VCaP (cell line): ENCODE measurements at regions not wholly inside any gene's neighbourhood (a gene's known extent, or its start where the extent isn't known, plus 50 kb on each side); places are given as distances from the start of the nearest gene placed in this dataset.
A peak's percentile ranks its signal among the peaks of the same experiment; 100 is the strongest.

Source experiments
- H3K27ac ChIP-seq: fragments of 450-650 bp; 2 replicates; pipeline ENCODE4 v1.5.1; 2017
- TF ChIP-seq, protein P1 (sequence below): fragments of 450-650 bp; conservative IDR thresholded peaks from 2 replicates; pipeline ENCODE4 v1.5.1; 2017; ENCODE audit warnings: mild to moderate bottlenecking, moderate library complexity

DNA sequence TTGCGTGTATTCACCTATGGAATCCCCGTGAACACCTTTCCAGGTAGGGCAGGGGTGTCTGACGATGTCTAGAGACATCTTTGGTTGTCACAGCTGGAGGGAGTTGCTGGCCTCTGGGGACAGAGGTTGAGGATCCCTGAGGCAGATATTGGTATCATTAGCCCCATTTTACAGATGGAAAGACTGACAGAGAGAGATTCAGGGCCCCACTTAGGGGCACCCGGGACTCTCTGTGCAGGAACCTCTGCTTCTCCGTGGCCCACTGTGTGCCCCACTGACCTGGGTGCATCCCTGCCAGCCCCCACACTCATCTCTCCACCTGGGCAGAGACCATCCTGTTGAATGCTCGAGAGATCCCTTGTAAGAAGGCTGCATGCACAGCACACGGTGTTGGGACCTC is 111.2 kb downstream of the EDN3 start:
- TF ChIP-seq, protein P1, sequence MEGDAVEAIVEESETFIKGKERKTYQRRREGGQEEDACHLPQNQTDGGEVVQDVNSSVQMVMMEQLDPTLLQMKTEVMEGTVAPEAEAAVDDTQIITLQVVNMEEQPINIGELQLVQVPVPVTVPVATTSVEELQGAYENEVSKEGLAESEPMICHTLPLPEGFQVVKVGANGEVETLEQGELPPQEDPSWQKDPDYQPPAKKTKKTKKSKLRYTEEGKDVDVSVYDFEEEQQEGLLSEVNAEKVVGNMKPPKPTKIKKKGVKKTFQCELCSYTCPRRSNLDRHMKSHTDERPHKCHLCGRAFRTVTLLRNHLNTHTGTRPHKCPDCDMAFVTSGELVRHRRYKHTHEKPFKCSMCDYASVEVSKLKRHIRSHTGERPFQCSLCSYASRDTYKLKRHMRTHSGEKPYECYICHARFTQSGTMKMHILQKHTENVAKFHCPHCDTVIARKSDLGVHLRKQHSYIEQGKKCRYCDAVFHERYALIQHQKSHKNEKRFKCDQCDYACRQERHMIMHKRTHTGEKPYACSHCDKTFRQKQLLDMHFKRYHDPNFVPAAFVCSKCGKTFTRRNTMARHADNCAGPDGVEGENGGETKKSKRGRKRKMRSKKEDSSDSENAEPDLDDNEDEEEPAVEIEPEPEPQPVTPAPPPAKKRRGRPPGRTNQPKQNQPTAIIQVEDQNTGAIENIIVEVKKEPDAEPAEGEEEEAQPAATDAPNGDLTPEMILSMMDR, result no peak
- H3K27ac ChIP-seq, result no peak overlapping the region

DNA sequence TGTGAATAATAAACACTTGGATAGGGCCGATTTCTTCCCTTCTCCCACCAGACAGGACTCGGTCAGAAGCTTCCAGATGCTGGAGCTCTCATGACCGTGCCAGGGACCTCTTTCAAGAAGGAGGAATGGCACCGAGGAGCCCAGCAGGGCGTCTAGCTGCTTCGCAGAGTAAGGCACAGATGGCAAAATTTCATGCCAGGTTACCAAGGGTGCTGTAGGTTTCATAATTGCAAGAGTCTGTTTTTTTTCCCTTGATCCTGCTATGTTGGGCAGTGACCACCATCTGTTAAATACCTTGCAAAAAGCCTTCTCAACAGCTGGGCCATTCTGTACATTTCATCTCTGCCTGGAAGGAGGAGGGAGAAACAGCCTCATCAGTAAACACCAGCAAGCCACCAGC is 111.8 kb downstream of the EDN3 start:
- TF ChIP-seq, protein P1, result no peak
- H3K27ac ChIP-seq, result no peak overlapping the region

DNA sequence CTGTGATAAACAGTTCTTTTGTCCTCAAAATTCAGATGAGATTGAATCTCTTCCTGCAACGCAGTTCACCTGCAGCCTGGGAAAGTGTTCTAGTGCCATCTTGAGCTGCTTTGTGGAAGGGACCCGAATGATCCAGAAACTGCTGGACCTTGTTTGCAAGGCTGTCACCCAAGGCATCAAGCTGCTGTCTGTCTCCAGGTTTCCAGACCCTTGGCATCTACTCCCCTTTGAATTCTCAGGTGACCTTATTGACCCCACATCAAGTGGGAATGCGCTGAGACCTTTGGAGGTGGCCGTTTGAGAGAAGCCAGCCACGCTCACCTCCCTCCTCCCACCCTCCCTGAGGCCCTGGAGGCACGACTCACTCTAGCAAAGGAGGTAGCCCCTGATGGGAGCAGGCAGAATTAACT is 112.5 kb downstream of the EDN3 start:
- no peak overlapping the region for H3K27ac ChIP-seq
- TF ChIP-seq, protein P1, result peak; percentile 55

DNA sequence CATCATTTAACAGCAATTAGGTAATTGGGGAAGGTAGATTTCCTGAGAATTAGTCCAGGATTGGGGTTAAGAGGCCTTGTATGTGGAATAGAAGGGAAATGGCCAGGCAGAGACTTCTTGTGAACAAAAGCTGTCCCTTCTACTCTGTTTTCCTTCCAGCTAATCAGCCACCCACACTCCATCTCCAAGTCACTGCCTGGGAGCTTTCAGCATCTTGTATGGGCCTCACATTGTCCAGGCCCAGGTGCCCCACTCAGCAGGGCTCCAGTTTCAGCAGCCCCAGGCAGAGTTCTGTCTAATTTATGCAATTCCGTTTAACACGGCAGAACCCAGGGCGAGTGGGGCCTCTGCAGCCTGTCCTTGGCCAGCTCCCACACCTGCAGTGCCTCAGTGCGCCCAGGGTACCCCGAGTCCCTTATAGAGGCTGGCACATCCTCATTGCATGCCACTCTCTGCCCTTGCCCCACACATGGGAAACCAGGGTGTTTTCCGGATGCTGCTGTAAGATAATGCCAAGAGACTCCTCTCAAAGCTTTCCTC is 113.0 kb downstream of the EDN3 start:
- TF ChIP-seq, protein P1, result no peak

GRCh38 chr20:59414936-59415623 is 114.7 kb downstream of the EDN3 start:
- H3K27ac ChIP-seq, result no peak overlapping the region
- TF ChIP-seq, protein P1, result no peak

More for the DNA sequence above, 113.0 kb downstream of the EDN3 start:
- no peak overlapping the region for H3K27ac ChIP-seq

- no peak overlapping the region for H3K27ac ChIP-seq
- TF ChIP-seq, protein P1, result no peak
Observed at GRCh38 chr20:59416916-59417315, 116.5 kb downstream of the EDN3 start.

DNA sequence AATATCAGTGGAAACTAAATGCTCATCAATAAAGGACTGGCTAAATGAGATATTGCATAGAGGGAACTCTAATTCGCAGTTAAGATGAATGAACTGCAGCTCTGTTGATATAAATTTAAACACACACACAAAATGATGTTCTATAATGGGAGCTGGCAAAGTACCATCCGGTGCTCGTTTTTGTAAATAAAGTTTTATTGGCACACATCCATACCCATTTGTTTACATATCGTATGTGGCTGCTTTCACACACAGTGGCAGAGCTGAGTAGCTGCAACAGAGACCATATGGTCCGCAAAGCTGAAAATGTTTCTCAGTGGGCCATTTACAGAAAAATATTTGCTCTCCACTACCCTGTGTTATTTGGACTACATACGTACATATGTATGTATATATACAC is 120.7 kb downstream of the EDN3 start:
- TF ChIP-seq, protein P1, result no peak
- no peak overlapping the region for H3K27ac ChIP-seq
